Neural cell (in vitro differentiated cells): ENCODE measurements at regions not wholly inside any gene's neighbourhood (a gene's known extent, or its start where the extent isn't known, plus 50 kb on each side); places are given as distances from the start of the nearest gene placed in this dataset.

Experiments used
- H2AFZ ChIP-seq: fragments of 200-600, 300-800 bp; sonication (generic), shearing (Covaris generic); 2 replicates; pipeline ENCODE4 v1.6.0; 2014; ENCODE audit warnings: low read depth, mild to moderate bottlenecking, antibody characterized with exemption, low read length, moderate library complexity
- H3F3A ChIP-seq: fragments of 200-600 bp; shearing (Covaris generic); 2 replicates; pipeline ENCODE4 v1.6.1; 2016; ENCODE audit warnings: mild to moderate bottlenecking, moderate library complexity, mixed read lengths, antibody characterized with exemption, low read length; ENCODE audit not compliant: insufficient read depth, poor library complexity, severe bottlenecking
- H3K27ac ChIP-seq: fragments of 200-600, 300-800 bp; sonication (generic), shearing (Covaris generic); 2 replicates; pipeline ENCODE4 v1.5.1; 2014; ENCODE audit warnings: mild to moderate bottlenecking, low read length, moderate library complexity
- H3K27me3 ChIP-seq: fragments of 300-800, 200-600 bp; sonication (generic), shearing (Covaris generic); 2 replicates; pipeline ENCODE4 v1.6.0; 2014; ENCODE audit warnings: mild to moderate bottlenecking, low read depth, low read length, moderate library complexity; ENCODE audit not compliant: insufficient read depth
- H3K36me3 ChIP-seq: fragments of 300-800, 200-600 bp; sonication (generic), shearing (Covaris generic); 2 replicates; pipeline ENCODE4 v1.5.1; 2014; ENCODE audit warnings: mild to moderate bottlenecking, antibody characterized with exemption, low read length, moderate library complexity; ENCODE audit not compliant: insufficient read depth
- H3K4me2 ChIP-seq: fragments of 300-800, 200-600 bp; sonication (generic), shearing (Covaris generic); 2 replicates; pipeline ENCODE4 v1.6.0; 2014; ENCODE audit warnings: mild to moderate bottlenecking, low read length
- H3K4me3 ChIP-seq: fragments of 300-800, 200-600 bp; sonication (generic), shearing (Covaris generic); 2 replicates; pipeline ENCODE4 v1.5.1; 2014; ENCODE audit warnings: mild to moderate bottlenecking, low read length, moderate library complexity
- H3K79me2 ChIP-seq: fragments of 200-600 bp; shearing (Covaris generic); replicated peaks from 2 replicates; pipeline ENCODE4 v1.6.0; 2014; ENCODE audit warnings: mild to moderate bottlenecking, low read length, moderate library complexity; ENCODE audit not compliant: insufficient read depth
- H3K9ac ChIP-seq: fragments of 300-800, 200-600 bp; sonication (generic), shearing (Covaris generic); 2 replicates; pipeline ENCODE4 v1.6.1; 2016; ENCODE audit warnings: mild to moderate bottlenecking, low read length, mixed read lengths
- H3K9me2 ChIP-seq: fragments of 200-600 bp; shearing (Covaris generic); 2 replicates; pipeline ENCODE4 v1.6.1; 2016; ENCODE audit warnings: mild to moderate bottlenecking, low read length, mixed read lengths; ENCODE audit not compliant: insufficient read depth
- H3K9me3 ChIP-seq: fragments of 200-600, 300-800 bp; sonication (generic), shearing (Covaris generic); 2 replicates; pipeline ENCODE4 v1.6.1; 2016; ENCODE audit warnings: mild to moderate bottlenecking, mixed run types, low read length, moderate library complexity, mixed read lengths
- H4K20me1 ChIP-seq: fragments of 200-600 bp; shearing (Covaris generic); 2 replicates; pipeline ENCODE4 v1.6.1; 2016; ENCODE audit warnings: mild to moderate bottlenecking, mixed run types; ENCODE audit not compliant: insufficient read depth
- EP300 ChIP-seq: fragments of 450-650 bp; conservative IDR thresholded peaks from 2 replicates; pipeline ENCODE4 v1.6.1; 2014; ENCODE audit warnings: antibody characterized with exemption, mild to moderate bottlenecking, moderate library complexity; ENCODE audit not compliant: poor library complexity, severe bottlenecking
- EZH2 ChIP-seq: fragments of 200-600, 300-800 bp; shearing (Covaris generic), sonication (generic); IDR thresholded peaks from 2 replicates; pipeline ENCODE4 v1.6.1; 2014; ENCODE audit warnings: antibody characterized with exemption, low read length, borderline replicate concordance, mild to moderate bottlenecking; ENCODE audit not compliant: insufficient read depth, poor library complexity, severe bottlenecking
- MXI1 ChIP-seq: fragments of 450-650 bp; conservative IDR thresholded peaks from 2 replicates; pipeline ENCODE4 v1.6.1; 2014; ENCODE audit warnings: antibody characterized with exemption, mild to moderate bottlenecking; ENCODE audit not compliant: poor library complexity, severe bottlenecking
- POLR2AphosphoS5 ChIP-seq: IDR thresholded peaks from 2 replicates; pipeline ENCODE4 v1.6.1; 2012
- RAD21 ChIP-seq: fragments of 450-650 bp; conservative IDR thresholded peaks from 2 replicates; pipeline ENCODE4 v1.6.1; 2014; ENCODE audit warnings: antibody characterized with exemption, mild to moderate bottlenecking, moderate library complexity
- SMC3 ChIP-seq: fragments of 450-650 bp; conservative IDR thresholded peaks from 2 replicates; pipeline ENCODE4 v1.6.1; 2014; ENCODE audit warnings: antibody characterized with exemption, mild to moderate bottlenecking, moderate library complexity; ENCODE audit not compliant: poor library complexity
- TAF1 ChIP-seq: IDR thresholded peaks from 2 replicates; pipeline ENCODE4 v1.6.1; 2012; ENCODE audit warnings: low read depth
- TF ChIP-seq, protein P1 (sequence below): fragments of 450-650 bp; IDR thresholded peaks from 2 replicates; pipeline ENCODE4 v1.5.1; 2014; ENCODE audit warnings: antibody characterized with exemption, mild to moderate bottlenecking, moderate library complexity; ENCODE audit not compliant: poor library complexity, severe bottlenecking
- TF ChIP-seq, protein P2 (sequence below): IDR thresholded peaks from 2 replicates; pipeline ENCODE4 v1.6.1; 2012; ENCODE audit warnings: borderline replicate concordance

DNA sequence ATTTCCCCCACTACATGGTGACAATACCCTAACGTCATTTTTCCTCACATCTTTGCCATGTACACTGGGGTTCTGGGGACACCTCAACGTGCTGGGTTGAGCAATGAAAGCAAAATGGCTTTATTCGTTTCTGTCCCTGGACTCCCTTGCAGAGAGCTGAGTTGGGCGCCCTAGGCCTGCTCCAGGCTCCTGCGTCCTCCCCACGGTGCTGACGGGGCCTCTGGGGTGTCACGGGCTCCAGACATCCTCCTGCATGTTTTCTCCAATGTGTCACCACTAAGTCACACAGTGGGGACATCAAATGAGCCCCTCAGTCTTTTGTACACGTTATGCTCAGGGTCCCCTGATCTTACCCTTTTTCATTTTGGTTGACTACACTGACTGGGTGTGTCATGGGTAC is 99.8 kb downstream of the TTLL2 start:
- Histone ChIP-seq H3K9ac (no peak overlapping the region), H4K20me1 (no peaks in the 10 kb centered on the region), H3K27ac (no peak overlapping the region), H3K9me2 (no peaks in the 10 kb centered on the region), H3K4me2 (no peak overlapping the region), H3K79me2 (no peaks in the 10 kb centered on the region), H3K27me3 (no peaks in the 10 kb centered on the region), H3F3A (no peaks in the 10 kb centered on the region), H3K9me3 (no peaks in the 10 kb centered on the region), H2AFZ (no peak overlapping the region), H3K36me3 (no peaks in the 10 kb centered on the region), H3K4me3 (no peak overlapping the region)
- no peak for TF ChIP-seq SMC3

DNA sequence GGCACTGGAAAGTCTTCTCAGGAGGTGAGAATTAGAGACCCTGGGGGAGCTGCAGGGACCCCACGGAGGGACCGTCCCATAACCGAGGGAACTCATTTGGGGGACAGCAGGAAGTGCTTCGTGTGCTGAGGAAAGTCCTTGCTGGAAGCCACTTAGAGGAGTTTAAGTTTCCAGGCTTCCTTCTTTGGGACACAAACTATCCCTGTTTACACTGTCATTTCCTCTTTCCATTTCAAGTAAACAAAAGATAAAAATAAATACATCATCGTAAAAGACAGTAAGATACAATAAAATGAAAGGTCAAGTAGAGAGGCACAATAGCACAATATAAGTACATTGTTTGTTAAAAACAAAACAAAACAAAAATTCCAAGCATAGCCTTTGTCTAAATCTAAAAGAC is 101.2 kb downstream of the TTLL2 start:
- Histone ChIP-seq H3K4me2 (no peak overlapping the region), H3K4me3 (no peak overlapping the region), H3K27me3 (no peaks in the 10 kb centered on the region), H3K9me2 (no peaks in the 10 kb centered on the region), H4K20me1 (no peaks in the 10 kb centered on the region), H2AFZ (no peak overlapping the region), H3K36me3 (no peaks in the 10 kb centered on the region), H3F3A (no peaks in the 10 kb centered on the region), H3K79me2 (no peaks in the 10 kb centered on the region), H3K27ac (no peak overlapping the region), H3K9ac (no peak overlapping the region), H3K9me3 (peaks cover 3% of the 10 kb centered on the region)
- TF ChIP-seq, protein P1, sequence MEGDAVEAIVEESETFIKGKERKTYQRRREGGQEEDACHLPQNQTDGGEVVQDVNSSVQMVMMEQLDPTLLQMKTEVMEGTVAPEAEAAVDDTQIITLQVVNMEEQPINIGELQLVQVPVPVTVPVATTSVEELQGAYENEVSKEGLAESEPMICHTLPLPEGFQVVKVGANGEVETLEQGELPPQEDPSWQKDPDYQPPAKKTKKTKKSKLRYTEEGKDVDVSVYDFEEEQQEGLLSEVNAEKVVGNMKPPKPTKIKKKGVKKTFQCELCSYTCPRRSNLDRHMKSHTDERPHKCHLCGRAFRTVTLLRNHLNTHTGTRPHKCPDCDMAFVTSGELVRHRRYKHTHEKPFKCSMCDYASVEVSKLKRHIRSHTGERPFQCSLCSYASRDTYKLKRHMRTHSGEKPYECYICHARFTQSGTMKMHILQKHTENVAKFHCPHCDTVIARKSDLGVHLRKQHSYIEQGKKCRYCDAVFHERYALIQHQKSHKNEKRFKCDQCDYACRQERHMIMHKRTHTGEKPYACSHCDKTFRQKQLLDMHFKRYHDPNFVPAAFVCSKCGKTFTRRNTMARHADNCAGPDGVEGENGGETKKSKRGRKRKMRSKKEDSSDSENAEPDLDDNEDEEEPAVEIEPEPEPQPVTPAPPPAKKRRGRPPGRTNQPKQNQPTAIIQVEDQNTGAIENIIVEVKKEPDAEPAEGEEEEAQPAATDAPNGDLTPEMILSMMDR: no peak
- TF ChIP-seq EP300 (no peak), SMC3 (no peak), TAF1 (no peak), MXI1 (no peak), EZH2 (no peak), RAD21 (no peak), POLR2AphosphoS5 (no peak)
- TF ChIP-seq, protein P2, sequence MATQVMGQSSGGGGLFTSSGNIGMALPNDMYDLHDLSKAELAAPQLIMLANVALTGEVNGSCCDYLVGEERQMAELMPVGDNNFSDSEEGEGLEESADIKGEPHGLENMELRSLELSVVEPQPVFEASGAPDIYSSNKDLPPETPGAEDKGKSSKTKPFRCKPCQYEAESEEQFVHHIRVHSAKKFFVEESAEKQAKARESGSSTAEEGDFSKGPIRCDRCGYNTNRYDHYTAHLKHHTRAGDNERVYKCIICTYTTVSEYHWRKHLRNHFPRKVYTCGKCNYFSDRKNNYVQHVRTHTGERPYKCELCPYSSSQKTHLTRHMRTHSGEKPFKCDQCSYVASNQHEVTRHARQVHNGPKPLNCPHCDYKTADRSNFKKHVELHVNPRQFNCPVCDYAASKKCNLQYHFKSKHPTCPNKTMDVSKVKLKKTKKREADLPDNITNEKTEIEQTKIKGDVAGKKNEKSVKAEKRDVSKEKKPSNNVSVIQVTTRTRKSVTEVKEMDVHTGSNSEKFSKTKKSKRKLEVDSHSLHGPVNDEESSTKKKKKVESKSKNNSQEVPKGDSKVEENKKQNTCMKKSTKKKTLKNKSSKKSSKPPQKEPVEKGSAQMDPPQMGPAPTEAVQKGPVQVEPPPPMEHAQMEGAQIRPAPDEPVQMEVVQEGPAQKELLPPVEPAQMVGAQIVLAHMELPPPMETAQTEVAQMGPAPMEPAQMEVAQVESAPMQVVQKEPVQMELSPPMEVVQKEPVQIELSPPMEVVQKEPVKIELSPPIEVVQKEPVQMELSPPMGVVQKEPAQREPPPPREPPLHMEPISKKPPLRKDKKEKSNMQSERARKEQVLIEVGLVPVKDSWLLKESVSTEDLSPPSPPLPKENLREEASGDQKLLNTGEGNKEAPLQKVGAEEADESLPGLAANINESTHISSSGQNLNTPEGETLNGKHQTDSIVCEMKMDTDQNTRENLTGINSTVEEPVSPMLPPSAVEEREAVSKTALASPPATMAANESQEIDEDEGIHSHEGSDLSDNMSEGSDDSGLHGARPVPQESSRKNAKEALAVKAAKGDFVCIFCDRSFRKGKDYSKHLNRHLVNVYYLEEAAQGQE: no peak

DNA sequence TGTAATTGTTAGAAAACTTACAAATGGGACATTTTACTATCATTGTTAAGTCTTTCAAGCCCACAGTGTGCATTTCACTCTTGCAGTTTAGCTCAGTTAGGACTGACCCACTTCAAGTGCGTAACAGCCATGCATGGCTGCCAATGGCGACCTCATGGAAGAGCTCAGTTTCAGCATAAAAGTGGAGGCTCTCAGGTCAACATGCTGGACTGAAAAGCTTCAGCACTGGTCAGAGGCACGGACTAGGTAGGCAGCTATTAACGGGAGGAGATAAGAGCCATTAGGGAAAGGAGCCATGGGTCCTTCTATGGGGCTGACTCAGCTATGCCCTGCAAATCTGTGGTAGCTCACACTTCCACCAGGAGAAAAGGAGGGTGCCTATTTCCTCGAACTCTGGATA is 101.8 kb downstream of the TTLL2 start:
- H3K4me2 ChIP-seq: no peak overlapping the region
- no peaks in the 10 kb centered on the region for H3K79me2 ChIP-seq
- H3K9ac ChIP-seq: no peak overlapping the region
- no peaks in the 10 kb centered on the region for H3K36me3 ChIP-seq
- H3K9me3 ChIP-seq: peaks cover 3% of the 10 kb centered on the region
- no peak overlapping the region for H3K27ac ChIP-seq
- no peaks in the 10 kb centered on the region for H3K27me3 ChIP-seq
- no peaks in the 10 kb centered on the region for H3K9me2 ChIP-seq
- no peak overlapping the region for H2AFZ ChIP-seq
- no peaks in the 10 kb centered on the region for H3F3A ChIP-seq
- TF ChIP-seq MXI1 (no peak), EZH2 (no peak), TAF1 (no peak), SMC3 (no peak), EP300 (no peak), POLR2AphosphoS5 (no peak), RAD21 (no peak)
- TF ChIP-seq, protein P1: no peak
- TF ChIP-seq, protein P2: no peak
- no peak overlapping the region for H3K4me3 ChIP-seq
- H4K20me1 ChIP-seq: no peaks in the 10 kb centered on the region
